MCF 10A (cell line): ENCODE measurements at regions not wholly inside any gene's neighbourhood (a gene's known extent, or its start where the extent isn't known, plus 50 kb on each side); places are given as distances from the start of the nearest gene placed in this dataset.

ENCODE experiments used
- BruUV-seq: library from RNA; stranded (reverse); fragments of 400-500 nt; replicated peaks from 2 replicates; lab custom pipeline; 2021; lab: Mats Ljungman, UMichigan
- CTCF ChIA-PET: fragments of 300-600 bp; sonication (Branson Sonifier 250); formaldehyde crosslinking; extraction: SDS; loops from one replicate; lab custom pipeline; 2021; ENCODE audit warnings: antibody characterized with exemption, inconsistent platforms; lab: Yijun Ruan, JAX
- POLR2A ChIA-PET: fragments of 300-600, 350-650 bp; sonication (Branson Sonifier 250); formaldehyde crosslinking; extraction: SDS; loops from one replicate; lab custom pipeline; 2020; ENCODE audit warnings: antibody characterized with exemption, inconsistent platforms; lab: Yijun Ruan, JAX
- DNase-seq: peaks from one replicate; pipeline ENCODE4 v3.0.0-alpha.2; 2018; ENCODE audit not compliant: unreplicated experiment
- H3K27ac Mint-ChIP-seq: one replicate; pipeline ENCODE4 v1.8.0; 2022; ENCODE audit warnings: mild to moderate bottlenecking, low read depth, mixed read lengths; ENCODE audit not compliant: unreplicated experiment
- H3K27me3 Mint-ChIP-seq: one replicate; pipeline ENCODE4 v1.8.0; 2022; ENCODE audit warnings: mixed read lengths; ENCODE audit not compliant: insufficient read depth, unreplicated experiment
- H3K36me3 Mint-ChIP-seq: one replicate; pipeline ENCODE4 v1.8.0; 2022; ENCODE audit warnings: mild to moderate bottlenecking, moderate library complexity, mixed read lengths; ENCODE audit not compliant: insufficient read depth, unreplicated experiment
- H3K4me1 Mint-ChIP-seq: one replicate; pipeline ENCODE4 v1.8.0; 2022; ENCODE audit warnings: mixed read lengths; ENCODE audit not compliant: insufficient read depth, unreplicated experiment
- H3K4me3 Mint-ChIP-seq: one replicate; pipeline ENCODE4 v1.8.0; 2022; ENCODE audit warnings: mild to moderate bottlenecking, moderate library complexity, mixed read lengths; ENCODE audit not compliant: unreplicated experiment
- H3K9me3 Mint-ChIP-seq: one replicate; pipeline ENCODE4 v1.8.0; 2022; ENCODE audit warnings: mixed read lengths; ENCODE audit not compliant: unreplicated experiment
- intact Hi-C: fragments of 100-400 bp; cut with micrococcal nuclease; formaldehyde crosslinking; loops from 2 replicates; pipeline ENCODE4 v1.14.1; 2022
- TF ChIP-seq, protein P1 (sequence below): fragments of 200-600 bp; IDR thresholded peaks from one replicate; pipeline ENCODE4 v1.8.0; 2022; ENCODE audit warnings: antibody characterized with exemption, mild to moderate bottlenecking; ENCODE audit not compliant: unreplicated experiment

DNA sequence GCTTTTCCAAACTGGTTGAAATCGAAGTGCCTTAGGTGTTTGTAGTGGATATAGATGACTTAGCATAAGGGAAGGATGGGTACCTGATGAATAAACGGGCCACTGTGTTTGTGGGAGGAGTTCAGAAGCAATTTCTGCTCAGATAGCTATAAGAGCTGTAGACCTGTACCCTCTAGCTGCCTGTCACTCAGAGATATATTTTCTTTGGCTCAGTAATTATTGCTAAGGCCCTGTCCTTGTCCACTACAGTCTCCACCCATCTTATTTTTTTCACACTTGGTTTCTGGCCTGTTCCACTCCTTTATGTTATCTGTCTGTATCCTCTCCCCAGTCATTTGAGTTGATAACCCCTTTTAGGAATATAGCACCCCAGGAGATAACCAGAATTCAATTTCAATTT, 74.8 kb upstream of the RMST start:
- Mint-ChIP-seq H3K27me3 (peaks cover 17% of the 10 kb centered on the region), H3K9me3 (no peaks in the 10 kb centered on the region), H3K27ac (no peak overlapping the region), H3K36me3 (no peaks in the 10 kb centered on the region), H3K4me1 (no peaks in the 10 kb centered on the region), H3K4me3 (no peak overlapping the region)
- no peak for DNase-seq
- CTCF ChIA-PET, result interaction anchor here (0.8 kb wide), 1 partner anchor 36 kb away, joined by 4 read pairs; no protein-coding TSS in a partner anchor
- intact Hi-C loops, result no loop called here
- POLR2A ChIA-PET, result no interaction called here
- no TSS peak for BruUV-seq
- TF ChIP-seq, protein P1, sequence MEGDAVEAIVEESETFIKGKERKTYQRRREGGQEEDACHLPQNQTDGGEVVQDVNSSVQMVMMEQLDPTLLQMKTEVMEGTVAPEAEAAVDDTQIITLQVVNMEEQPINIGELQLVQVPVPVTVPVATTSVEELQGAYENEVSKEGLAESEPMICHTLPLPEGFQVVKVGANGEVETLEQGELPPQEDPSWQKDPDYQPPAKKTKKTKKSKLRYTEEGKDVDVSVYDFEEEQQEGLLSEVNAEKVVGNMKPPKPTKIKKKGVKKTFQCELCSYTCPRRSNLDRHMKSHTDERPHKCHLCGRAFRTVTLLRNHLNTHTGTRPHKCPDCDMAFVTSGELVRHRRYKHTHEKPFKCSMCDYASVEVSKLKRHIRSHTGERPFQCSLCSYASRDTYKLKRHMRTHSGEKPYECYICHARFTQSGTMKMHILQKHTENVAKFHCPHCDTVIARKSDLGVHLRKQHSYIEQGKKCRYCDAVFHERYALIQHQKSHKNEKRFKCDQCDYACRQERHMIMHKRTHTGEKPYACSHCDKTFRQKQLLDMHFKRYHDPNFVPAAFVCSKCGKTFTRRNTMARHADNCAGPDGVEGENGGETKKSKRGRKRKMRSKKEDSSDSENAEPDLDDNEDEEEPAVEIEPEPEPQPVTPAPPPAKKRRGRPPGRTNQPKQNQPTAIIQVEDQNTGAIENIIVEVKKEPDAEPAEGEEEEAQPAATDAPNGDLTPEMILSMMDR, result no peak

DNA sequence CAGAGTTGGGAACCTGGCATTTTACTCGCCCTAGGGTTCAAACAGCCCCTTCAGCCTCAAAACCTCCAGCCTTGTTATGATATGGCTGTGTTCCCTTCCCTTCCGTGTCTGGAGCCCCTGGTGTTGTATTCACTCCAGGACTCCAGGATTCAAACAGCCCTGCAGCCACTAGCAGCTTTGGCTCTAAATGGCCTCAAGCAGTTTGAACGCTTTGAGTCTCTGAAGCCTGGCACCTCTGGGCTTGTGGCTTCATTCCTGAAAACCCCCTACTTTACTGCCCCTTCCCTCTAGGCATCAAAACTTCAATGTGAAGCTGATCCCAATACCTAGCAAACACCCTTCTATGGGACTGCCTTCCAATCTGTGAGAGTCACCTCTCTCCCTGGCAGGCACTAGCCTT, 67.9 kb upstream of the RMST start:
- BruUV-seq, result no TSS peak
- no peak for DNase-seq
- no peak overlapping the region for H3K27ac Mint-ChIP-seq
- POLR2A ChIA-PET, result no interaction called here
- H3K9me3 Mint-ChIP-seq, result no peaks in the 10 kb centered on the region
- intact Hi-C loops, result no loop called here
- no peak overlapping the region for H3K4me3 Mint-ChIP-seq
- no peaks in the 10 kb centered on the region for H3K4me1 Mint-ChIP-seq
- H3K27me3 Mint-ChIP-seq, result peaks cover 17% of the 10 kb centered on the region
- CTCF ChIA-PET, result interaction anchor here (0.7 to 2.2 kb wide), 3 partner anchors 9 to 408 kb away, joined by 3 to 13 read pairs (median 3); no protein-coding TSS in a partner anchor
- H3K36me3 Mint-ChIP-seq, result no peaks in the 10 kb centered on the region
- TF ChIP-seq, protein P1, result no peak

GRCh38 chr12:97397008-97397407, 65.6 kb upstream of the RMST start:
- BruUV-seq, result no TSS peak
- CTCF ChIA-PET, result interaction anchor here (0.6 to 0.7 kb wide), 5 partner anchors 33 to 997 kb away, joined by 3 read pairs; no protein-coding TSS in a partner anchor
- H3K4me1 Mint-ChIP-seq, result no peaks in the 10 kb centered on the region
- H3K27me3 Mint-ChIP-seq, result peaks cover 6% of the 10 kb centered on the region
- no peaks in the 10 kb centered on the region for H3K9me3 Mint-ChIP-seq
- POLR2A ChIA-PET, result interaction anchor here (0.7 kb wide), 1 partner anchor 52 kb away, joined by 3 read pairs; no protein-coding TSS in a partner anchor
- no peak overlapping the region for H3K4me3 Mint-ChIP-seq
- H3K27ac Mint-ChIP-seq, result no peak overlapping the region
- TF ChIP-seq, protein P1, result no peak
- H3K36me3 Mint-ChIP-seq, result no peaks in the 10 kb centered on the region
- intact Hi-C loops, result no loop called here
- no peak for DNase-seq

GRCh38 chr12:97398704-97399103, 63.9 kb upstream of the RMST start:
- Mint-ChIP-seq H3K27ac (no peak overlapping the region), H3K9me3 (no peaks in the 10 kb centered on the region), H3K36me3 (no peaks in the 10 kb centered on the region), H3K4me1 (no peaks in the 10 kb centered on the region), H3K4me3 (no peak overlapping the region), H3K27me3 (no peaks in the 10 kb centered on the region)
- no peak for DNase-seq
- ChIA-PET CTCF (interaction anchor here (0.7 kb wide), 1 partner anchor 413 kb away, joined by 3 read pairs; no protein-coding TSS in a partner anchor), POLR2A (no interaction called here)
- TF ChIP-seq, protein P1, result no peak
- intact Hi-C loops, result no loop called here
- no TSS peak for BruUV-seq
